GM12873 (cell line): ENCODE measurements at regions not wholly inside any gene's neighbourhood (a gene's known extent, or its start where the extent isn't known, plus 50 kb on each side); places are given as distances from the start of the nearest gene placed in this dataset.

Experiments used
- TF ChIP-seq, protein P1 (sequence below): IDR thresholded peaks from 2 replicates; pipeline ENCODE4 v1.5.1; 2012; ENCODE audit warnings: low read depth, mild to moderate bottlenecking, moderate library complexity, low read length, control low read depth; ENCODE audit not compliant: insufficient read depth; ENCODE audit errors: missing control alignments

DNA sequence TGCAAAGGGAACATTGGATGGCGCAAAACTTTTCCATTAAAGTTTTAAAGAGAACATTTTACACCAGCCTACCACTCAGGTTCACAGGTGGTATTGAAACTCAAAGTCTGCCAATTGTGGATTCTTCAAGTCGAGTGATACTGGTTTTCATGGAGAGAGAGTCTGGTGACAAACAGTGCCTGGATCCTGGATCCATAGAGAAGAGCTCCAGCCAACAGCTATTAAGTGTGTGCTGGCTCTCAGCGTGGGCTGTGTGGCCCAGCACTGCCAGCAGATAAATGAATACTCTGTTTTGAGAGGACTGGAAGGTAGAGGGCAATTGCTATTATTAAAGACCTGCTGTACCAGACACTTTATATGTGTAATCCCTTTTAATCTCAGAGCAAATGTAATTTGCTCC is 118.9 kb upstream of the SYT6 start:
- TF ChIP-seq, protein P1, sequence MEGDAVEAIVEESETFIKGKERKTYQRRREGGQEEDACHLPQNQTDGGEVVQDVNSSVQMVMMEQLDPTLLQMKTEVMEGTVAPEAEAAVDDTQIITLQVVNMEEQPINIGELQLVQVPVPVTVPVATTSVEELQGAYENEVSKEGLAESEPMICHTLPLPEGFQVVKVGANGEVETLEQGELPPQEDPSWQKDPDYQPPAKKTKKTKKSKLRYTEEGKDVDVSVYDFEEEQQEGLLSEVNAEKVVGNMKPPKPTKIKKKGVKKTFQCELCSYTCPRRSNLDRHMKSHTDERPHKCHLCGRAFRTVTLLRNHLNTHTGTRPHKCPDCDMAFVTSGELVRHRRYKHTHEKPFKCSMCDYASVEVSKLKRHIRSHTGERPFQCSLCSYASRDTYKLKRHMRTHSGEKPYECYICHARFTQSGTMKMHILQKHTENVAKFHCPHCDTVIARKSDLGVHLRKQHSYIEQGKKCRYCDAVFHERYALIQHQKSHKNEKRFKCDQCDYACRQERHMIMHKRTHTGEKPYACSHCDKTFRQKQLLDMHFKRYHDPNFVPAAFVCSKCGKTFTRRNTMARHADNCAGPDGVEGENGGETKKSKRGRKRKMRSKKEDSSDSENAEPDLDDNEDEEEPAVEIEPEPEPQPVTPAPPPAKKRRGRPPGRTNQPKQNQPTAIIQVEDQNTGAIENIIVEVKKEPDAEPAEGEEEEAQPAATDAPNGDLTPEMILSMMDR = no peak

DNA sequence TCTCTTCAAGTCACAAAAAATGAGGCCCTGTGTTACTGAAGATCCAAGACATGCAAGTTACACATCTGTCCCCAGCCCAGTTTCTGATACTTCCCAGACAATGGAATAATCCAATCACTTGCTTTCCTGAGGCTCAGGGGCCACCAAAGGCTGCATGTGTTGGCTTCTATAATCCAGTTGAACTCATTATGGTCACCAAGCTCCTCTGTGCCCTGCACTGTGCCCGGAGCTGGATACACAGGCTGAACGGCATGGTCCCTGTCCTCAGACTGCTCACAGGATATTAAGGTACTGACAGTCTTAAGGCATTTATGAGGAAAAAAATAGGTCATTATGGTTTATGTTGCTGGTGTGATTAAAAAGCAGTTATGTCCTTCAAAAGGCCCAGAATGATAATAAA is 117.0 kb upstream of the SYT6 start:
- TF ChIP-seq, protein P1 = no peak

DNA sequence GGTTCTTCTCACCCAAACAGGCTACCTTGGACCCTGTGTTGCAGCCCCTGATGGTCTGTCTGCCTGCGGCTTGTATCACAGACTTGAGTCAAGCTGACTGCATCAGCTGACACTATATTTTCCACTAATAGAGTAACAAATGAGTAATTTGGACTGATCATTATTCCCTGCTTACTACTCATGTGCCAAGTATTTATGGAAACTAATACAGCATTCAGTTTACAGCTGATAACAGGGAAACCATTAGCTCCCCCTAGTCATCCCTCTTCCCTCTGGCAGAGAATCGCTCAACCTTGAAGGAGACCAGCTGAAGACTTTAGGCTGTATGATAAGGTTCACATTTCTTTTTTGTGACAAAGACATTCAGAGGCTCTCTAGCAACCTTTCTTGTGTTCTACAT is 116.6 kb upstream of the SYT6 start:
- TF ChIP-seq, protein P1 = no peak

DNA sequence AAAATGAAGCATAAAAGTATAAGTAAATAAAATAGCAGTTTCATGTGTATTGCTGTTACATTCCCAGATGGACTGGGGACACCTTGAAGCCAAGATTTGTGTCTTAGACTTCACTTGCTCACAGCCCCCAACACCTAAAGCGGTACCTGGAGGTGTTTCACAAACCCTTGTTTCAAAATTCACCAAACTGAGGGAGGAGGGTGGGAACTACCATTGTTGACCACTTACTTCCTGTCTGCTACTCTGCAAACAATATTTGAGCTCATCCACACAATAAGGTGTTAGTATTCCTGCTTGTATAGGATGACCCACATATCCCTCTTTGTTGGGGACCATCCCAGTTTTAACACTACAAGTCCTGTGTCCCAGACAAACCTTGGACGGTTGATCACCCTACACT is 115.9 kb upstream of the SYT6 start:
- TF ChIP-seq, protein P1 = no peak

DNA sequence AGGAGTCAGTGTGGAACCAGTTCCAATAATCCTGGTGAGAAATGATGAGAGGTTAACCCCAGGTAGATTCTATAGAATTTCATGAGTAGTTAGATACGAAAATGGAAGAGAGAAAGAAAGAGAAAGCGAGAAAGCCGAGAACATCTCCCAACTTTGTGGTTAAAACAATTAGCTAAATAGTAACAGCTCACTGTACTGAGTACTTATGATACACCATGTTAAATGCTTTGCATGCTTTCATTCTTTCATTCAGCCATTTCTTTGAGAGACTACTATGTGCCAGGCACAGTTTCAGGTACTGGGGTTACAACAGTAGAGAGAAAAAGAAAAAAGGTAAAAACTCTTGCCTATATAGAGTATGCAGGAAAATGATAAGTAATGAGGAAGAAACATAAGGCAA is 109.7 kb upstream of the SYT6 start:
- TF ChIP-seq, protein P1 = no peak

DNA sequence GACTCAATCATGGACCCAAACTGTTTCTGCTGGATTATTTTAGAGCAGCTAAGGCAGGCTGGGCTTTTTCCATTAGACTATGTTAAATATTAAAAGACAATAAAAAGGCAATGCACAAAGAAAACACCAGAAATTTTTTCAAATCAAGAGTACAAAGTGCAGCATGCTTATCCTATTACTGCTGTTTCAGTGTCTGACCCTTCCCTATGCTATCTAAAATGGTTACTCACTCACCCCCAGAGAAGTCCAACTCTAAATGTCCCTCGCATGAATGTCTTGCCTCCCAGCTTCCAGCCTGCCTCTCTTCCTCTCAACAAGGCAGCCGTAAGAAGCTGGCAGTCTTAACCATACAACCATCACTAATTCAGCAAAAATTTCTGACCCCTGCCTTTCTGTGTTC is 108.7 kb upstream of the SYT6 start:
- TF ChIP-seq, protein P1 = no peak

DNA sequence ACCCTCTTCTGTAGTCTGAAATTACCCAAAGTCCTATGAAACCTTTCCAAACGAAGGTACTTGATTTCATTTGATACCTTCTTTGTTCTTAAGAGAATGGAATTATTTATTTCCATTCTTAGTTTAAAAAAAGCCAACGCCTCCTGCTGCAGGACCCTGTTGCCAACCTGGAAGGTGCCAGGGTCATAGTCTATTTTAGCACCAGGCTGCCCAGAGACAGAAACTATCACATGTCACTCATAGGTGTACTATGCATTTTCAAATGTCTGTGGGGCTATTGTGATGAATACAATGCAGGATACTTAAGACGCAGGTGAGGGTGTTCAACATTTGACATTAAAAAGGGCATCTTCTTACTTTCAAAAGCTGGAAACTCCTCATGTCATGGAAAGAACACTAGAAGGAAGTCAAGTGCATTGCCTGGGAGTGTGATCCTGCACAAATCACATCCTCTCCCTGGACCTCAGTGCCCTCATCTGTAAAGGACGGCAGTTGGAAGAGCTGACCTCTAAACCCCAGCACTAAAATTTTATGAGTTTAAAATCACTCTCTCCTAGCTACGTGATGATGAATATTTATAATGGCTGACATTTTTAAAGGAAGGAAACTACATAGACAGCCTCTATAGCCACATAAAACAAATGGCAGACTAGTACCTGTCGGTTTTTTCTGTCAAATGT is 107.3 kb upstream of the SYT6 start:
- TF ChIP-seq, protein P1 = no peak
